ENCODE measurements at regions not wholly inside any gene's neighbourhood (a gene's known extent, or its start where the extent isn't known, plus 50 kb on each side); places are given as distances from the start of the nearest gene placed in this dataset.

DNA sequence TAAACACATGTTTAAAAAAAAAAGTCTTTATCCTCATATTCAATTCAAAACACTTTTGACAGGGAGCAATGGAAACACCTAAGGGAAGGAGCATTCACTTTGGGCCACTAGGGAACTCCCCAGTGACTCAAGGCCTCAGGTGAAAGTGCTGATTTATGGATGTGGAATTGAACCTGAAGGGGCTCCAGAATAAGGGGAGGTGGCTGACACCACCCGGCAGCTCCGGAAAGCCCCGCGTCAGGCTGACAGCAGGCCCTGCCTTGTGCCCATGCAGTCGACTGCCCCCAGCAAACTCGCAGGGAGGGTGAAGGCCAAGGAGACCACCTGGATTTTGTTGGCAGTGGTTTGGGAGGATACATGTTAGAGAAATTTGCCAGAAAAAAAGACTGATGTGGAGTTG lies 275.3 kb upstream of the NCKAP5 start:
- intact Hi-C loops (cut with micrococcal nuclease; ENCODE audit: unreplicated experiment): loop anchor here (10.0 kb wide), 2 partner anchors 199 to 669 kb away; no protein-coding TSS in a partner anchor
- no TSS peak for BruUV-seq (replicated peaks)
- H3K4me1 ChIP-seq: no peaks in the 10 kb centered on the region
- ChIA-PET POLR2A (no interaction called here), CTCF (interaction anchor here (0.6 to 1.4 kb wide), 7 partner anchors 64 to 581 kb away, joined by 3 to 12 read pairs (median 4); partner anchors contain the start of gene NCKAP5)
- Mint-ChIP-seq H3K4me3 (ENCODE audit: unreplicated experiment) (no peak overlapping the region), H3K27me3 (ENCODE audit: insufficient read depth, unreplicated experiment) (no peaks in the 10 kb centered on the region), H3K4me1 (ENCODE audit: low read depth, unreplicated experiment) (peaks cover 12% of the 10 kb centered on the region), H3K36me3 (ENCODE audit: insufficient read depth, unreplicated experiment) (no peaks in the 10 kb centered on the region), H3K9me3 (ENCODE audit: unreplicated experiment) (no peaks in the 10 kb centered on the region), H3K27ac (ENCODE audit: unreplicated experiment) (no peak overlapping the region)
- H3K27me3 ChIP-seq (replicated peaks; ENCODE audit: control insufficient read depth, insufficient read depth, low read length): no peaks in the 10 kb centered on the region
- H3K4me3 ChIP-seq (ENCODE audit: low read depth, low read length): no peak overlapping the region
- no peaks in the 10 kb centered on the region for H3K9me3 ChIP-seq
- DNase-seq: no peak
- no peak for TF ChIP-seq CTCF (IDR thresholded peaks at IDR 0.05; ENCODE audit: insufficient read depth in 1 of 2, low read depth in 1 of 2, low read length in 1 of 2, severe bottlenecking in 1 of 2, unreplicated experiment in 1 of 2)
- H3K36me3 ChIP-seq (ENCODE audit: control insufficient read depth, insufficient read depth, low read length): no peaks in the 10 kb centered on the region

GRCh38 chr2:133844214-133844892 lies 276.1 kb upstream of the NCKAP5 start:
- no peak overlapping the region for H3K27ac Mint-ChIP-seq (ENCODE audit: unreplicated experiment)
- peak; percentile 68 to 79 for DNase-seq
- H3K36me3 Mint-ChIP-seq (ENCODE audit: insufficient read depth, unreplicated experiment): no peaks in the 10 kb centered on the region
- H3K27me3 Mint-ChIP-seq (ENCODE audit: insufficient read depth, unreplicated experiment): no peaks in the 10 kb centered on the region
- intact Hi-C loops (cut with micrococcal nuclease; ENCODE audit: unreplicated experiment): loop anchor here (1.0 to 10.0 kb wide), 6 partner anchors 64 to 670 kb away; no protein-coding TSS in a partner anchor
- Histone ChIP-seq H3K4me3 (ENCODE audit: low read depth, low read length) (no peak overlapping the region), H3K27me3 (replicated peaks; ENCODE audit: control insufficient read depth, insufficient read depth, low read length) (no peaks in the 10 kb centered on the region), H3K36me3 (ENCODE audit: control insufficient read depth, insufficient read depth, low read length) (no peaks in the 10 kb centered on the region), H3K9me3 (no peaks in the 10 kb centered on the region), H3K4me1 (no peaks in the 10 kb centered on the region)
- no TSS peak for BruUV-seq (replicated peaks)
- TF ChIP-seq CTCF (IDR thresholded peaks at IDR 0.05; ENCODE audit: insufficient read depth in 1 of 2, low read depth in 1 of 2, low read length in 1 of 2, severe bottlenecking in 1 of 2, unreplicated experiment in 1 of 2): peak; percentile 80 to 90
- H3K4me3 Mint-ChIP-seq (ENCODE audit: unreplicated experiment): no peak overlapping the region
- H3K4me1 Mint-ChIP-seq (ENCODE audit: low read depth, unreplicated experiment): peaks cover 12% of the 10 kb centered on the region
- ChIA-PET CTCF (interaction anchor here (0.6 to 1.4 kb wide), 8 partner anchors 42 to 582 kb away, joined by 3 to 12 read pairs (median 4); partner anchors contain the start of gene NCKAP5), POLR2A (no interaction called here)
- no peaks in the 10 kb centered on the region for H3K9me3 Mint-ChIP-seq (ENCODE audit: unreplicated experiment)

GRCh38 chr2:133846476-133846875 lies 278.2 kb upstream of the NCKAP5 start:
- no peak for TF ChIP-seq CTCF (IDR thresholded peaks at IDR 0.05; ENCODE audit: insufficient read depth in 1 of 2, low read depth in 1 of 2, low read length in 1 of 2, severe bottlenecking in 1 of 2, unreplicated experiment in 1 of 2)
- H3K4me1 Mint-ChIP-seq (ENCODE audit: low read depth, unreplicated experiment): peaks cover 12% of the 10 kb centered on the region
- Histone ChIP-seq H3K4me1 (no peaks in the 10 kb centered on the region), H3K9me3 (no peaks in the 10 kb centered on the region), H3K27me3 (replicated peaks; ENCODE audit: control insufficient read depth, insufficient read depth, low read length) (no peaks in the 10 kb centered on the region), H3K36me3 (ENCODE audit: control insufficient read depth, insufficient read depth, low read length) (no peaks in the 10 kb centered on the region), H3K4me3 (ENCODE audit: low read depth, low read length) (no peak overlapping the region)
- BruUV-seq (replicated peaks): no TSS peak
- H3K9me3 Mint-ChIP-seq (ENCODE audit: unreplicated experiment): no peaks in the 10 kb centered on the region
- no peak for DNase-seq
- H3K27ac Mint-ChIP-seq (ENCODE audit: unreplicated experiment): no peak overlapping the region
- ChIA-PET POLR2A (no interaction called here), CTCF (interaction anchor here (0.7 kb wide), 1 partner anchor 40 kb away, joined by 3 read pairs; no protein-coding TSS in a partner anchor)
- no peak overlapping the region for H3K4me3 Mint-ChIP-seq (ENCODE audit: unreplicated experiment)
- no peaks in the 10 kb centered on the region for H3K36me3 Mint-ChIP-seq (ENCODE audit: insufficient read depth, unreplicated experiment)
- intact Hi-C loops (cut with micrococcal nuclease; ENCODE audit: unreplicated experiment): loop anchor here (10.0 kb wide), 2 partner anchors 202 to 672 kb away; no protein-coding TSS in a partner anchor
- H3K27me3 Mint-ChIP-seq (ENCODE audit: insufficient read depth, unreplicated experiment): no peaks in the 10 kb centered on the region
